ENCODE measurements at regions not wholly inside any gene's neighbourhood (a gene's known extent, or its start where the extent isn't known, plus 50 kb on each side); places are given as distances from the start of the nearest gene placed in this dataset.

- Histone ChIP-seq H3K4me3 (replicated peaks in 1 of 3; ENCODE audit: insufficient read depth in 1 of 3, low read depth in 1 of 3, low read length in 3 of 3) (no peak overlapping the region), H4K20me1 (replicated peaks; ENCODE audit: control insufficient read depth, extremely low read depth, insufficient read depth, low read length) (no peaks in the 10 kb centered on the region), H3K9me1 (replicated peaks; ENCODE audit: control insufficient read depth, extremely low read depth, insufficient read depth, low read length) (no peaks in the 10 kb centered on the region), H3K79me2 (ENCODE audit: control insufficient read depth, insufficient read depth, low read length) (no peaks in the 10 kb centered on the region), H3K9ac (replicated peaks; ENCODE audit: extremely low read depth, insufficient read depth, low read length) (no peak overlapping the region), H3K4me2 (ENCODE audit: insufficient read depth, low read length) (no peak overlapping the region), H3K27me3 (ENCODE audit: control insufficient read depth in 2 of 2, insufficient read depth in 2 of 2, low read length in 2 of 2) (no peaks in the 10 kb centered on the region), H3K4me1 (ENCODE audit: control insufficient read depth, extremely low read depth, insufficient read depth, low read length) (no peaks in the 10 kb centered on the region), H2AFZ (ENCODE audit: low read depth, low read length) (no peak overlapping the region), H3K9me3 (replicated peaks; ENCODE audit: control insufficient read depth, insufficient read depth, low read length) (peaks cover 2% of the 10 kb centered on the region), H3K27ac (ENCODE audit: insufficient read depth, low read depth, low read length) (no peak overlapping the region), H3K36me3 (ENCODE audit: control insufficient read depth in 2 of 2, extremely low read depth in 1 of 2, insufficient read depth in 2 of 2, low read length in 2 of 2) (no peaks in the 10 kb centered on the region)
- intact Hi-C loops (cut with micrococcal nuclease) (no loop called here), dilution Hi-C loops (cut with MboI; ENCODE audit: extremely low pct_ligation_motif_present, low sequenced_read_pairs) (no loop called here)
- no peak for FAIRE-seq
- DNase-seq (ENCODE audit: low read depth, low spot score) = no peak
- no TSS peak for BruUV-seq (replicated peaks)
- POLR2A ChIA-PET = no interaction called here
- CTCF ChIA-PET = no interaction called here
- TF ChIP-seq POLR2AphosphoS5 (IDR thresholded peaks at IDR 0.05; ENCODE audit: insufficient read depth, low read depth, low read length) (no peak), CTCF (IDR thresholded peaks at IDR 0.05; ENCODE audit: extremely low read depth in 1 of 2, insufficient read depth in 1 of 2, low read depth in 1 of 2, low read length in 2 of 2) (no peak), MAX (IDR thresholded peaks at IDR 0.05; ENCODE audit: insufficient read depth, insufficient read length) (no peak), JUN (IDR thresholded peaks at IDR 0.05; ENCODE audit: borderline replicate concordance, insufficient read depth, insufficient read length, low read depth) (no peak), POLR2A (IDR thresholded peaks at IDR 0.05; ENCODE audit: low read depth, low read length) (no peak), MYC (IDR thresholded peaks at IDR 0.05; ENCODE audit: low read depth, low read length) (no peak), FOS (IDR thresholded peaks at IDR 0.05; ENCODE audit: borderline replicate concordance, insufficient read depth, low read length) (no peak), GATA2 (IDR thresholded peaks at IDR 0.05; ENCODE audit: insufficient read depth, insufficient read length, low read depth, low read length) (no peak), EZH2 (IDR thresholded peaks at IDR 0.05; ENCODE audit: borderline replicate concordance, low read depth, low read length, severe bottlenecking) (no peak)
Measured at GRCh38 chr4:60992037-60992436, 208.1 kb upstream of the ADGRL3 start.
